ENCODE measurements at regions not wholly inside any gene's neighbourhood (a gene's known extent, or its start where the extent isn't known, plus 50 kb on each side); places are given as distances from the start of the nearest gene placed in this dataset.

DNA sequence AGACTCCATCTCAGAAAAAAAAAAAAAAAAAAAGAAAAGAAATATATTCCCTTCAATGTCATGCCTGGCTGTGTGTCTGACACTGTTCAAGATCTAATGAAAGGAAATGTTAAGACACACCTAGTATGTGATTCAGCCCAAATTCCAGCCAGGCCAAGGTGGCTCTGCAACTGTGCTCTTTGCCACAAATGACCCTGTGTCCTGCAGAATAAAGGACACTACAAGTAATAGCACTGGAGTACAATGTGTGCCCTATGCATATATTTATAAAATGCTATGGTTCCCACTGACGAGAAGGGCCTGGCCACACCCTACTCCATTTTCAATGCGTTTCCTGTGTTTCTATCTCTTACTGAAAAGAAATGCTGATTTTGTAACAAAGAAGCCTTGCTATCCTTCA is 98.0 kb upstream of the SORBS2 start:
- Histone ChIP-seq H3K27me3 (no peaks in the 10 kb centered on the region), H3K4me1 (no peaks in the 10 kb centered on the region), H3K27ac (no peak overlapping the region), H3K9me3 (no peaks in the 10 kb centered on the region), H3K4me3 (no peak overlapping the region), H3K36me3 (no peaks in the 10 kb centered on the region)
- ATAC-seq (peak in 1 of 8 donors; percentile 62), DNase-seq (no peak)
- intact Hi-C loops (cut with DNase I): no loop called here
- WGBS, 2 donors: 67 to 74% methylated on average over 2 of the region's 2 CpGs
- TF ChIP-seq, protein P1, sequence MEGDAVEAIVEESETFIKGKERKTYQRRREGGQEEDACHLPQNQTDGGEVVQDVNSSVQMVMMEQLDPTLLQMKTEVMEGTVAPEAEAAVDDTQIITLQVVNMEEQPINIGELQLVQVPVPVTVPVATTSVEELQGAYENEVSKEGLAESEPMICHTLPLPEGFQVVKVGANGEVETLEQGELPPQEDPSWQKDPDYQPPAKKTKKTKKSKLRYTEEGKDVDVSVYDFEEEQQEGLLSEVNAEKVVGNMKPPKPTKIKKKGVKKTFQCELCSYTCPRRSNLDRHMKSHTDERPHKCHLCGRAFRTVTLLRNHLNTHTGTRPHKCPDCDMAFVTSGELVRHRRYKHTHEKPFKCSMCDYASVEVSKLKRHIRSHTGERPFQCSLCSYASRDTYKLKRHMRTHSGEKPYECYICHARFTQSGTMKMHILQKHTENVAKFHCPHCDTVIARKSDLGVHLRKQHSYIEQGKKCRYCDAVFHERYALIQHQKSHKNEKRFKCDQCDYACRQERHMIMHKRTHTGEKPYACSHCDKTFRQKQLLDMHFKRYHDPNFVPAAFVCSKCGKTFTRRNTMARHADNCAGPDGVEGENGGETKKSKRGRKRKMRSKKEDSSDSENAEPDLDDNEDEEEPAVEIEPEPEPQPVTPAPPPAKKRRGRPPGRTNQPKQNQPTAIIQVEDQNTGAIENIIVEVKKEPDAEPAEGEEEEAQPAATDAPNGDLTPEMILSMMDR (IDR thresholded peaks at IDR 0.05): no peak

GRCh38 chr4:185911556-185912064 is 99.6 kb upstream of the SORBS2 start:
- TF ChIP-seq, protein P1 (IDR thresholded peaks at IDR 0.05): no peak
- Histone ChIP-seq H3K36me3 (no peaks in the 10 kb centered on the region), H3K9me3 (no peaks in the 10 kb centered on the region), H3K27me3 (no peaks in the 10 kb centered on the region), H3K4me3 (no peak overlapping the region), H3K4me1 (no peaks in the 10 kb centered on the region), H3K27ac (no peak overlapping the region)
- ATAC-seq: no peak
- no peak for DNase-seq
- WGBS, 2 donors: 85 to 95% methylated on average over 4 of the region's 4 CpGs
- intact Hi-C loops (cut with DNase I): no loop called here

GRCh38 chr4:185912779-185913178 is 100.8 kb upstream of the SORBS2 start:
- Histone ChIP-seq H3K27ac (no peak overlapping the region), H3K27me3 (no peaks in the 10 kb centered on the region), H3K4me1 (no peaks in the 10 kb centered on the region), H3K4me3 (no peak overlapping the region), H3K36me3 (no peaks in the 10 kb centered on the region), H3K9me3 (no peaks in the 10 kb centered on the region)
- TF ChIP-seq, protein P1 (IDR thresholded peaks at IDR 0.05): no peak
- ATAC-seq (no peak), DNase-seq (no peak)
- 70 to 86% methylated on average over 4 of the region's 4 CpGs for WGBS, 2 donors
- intact Hi-C loops (cut with DNase I): no loop called here

DNA sequence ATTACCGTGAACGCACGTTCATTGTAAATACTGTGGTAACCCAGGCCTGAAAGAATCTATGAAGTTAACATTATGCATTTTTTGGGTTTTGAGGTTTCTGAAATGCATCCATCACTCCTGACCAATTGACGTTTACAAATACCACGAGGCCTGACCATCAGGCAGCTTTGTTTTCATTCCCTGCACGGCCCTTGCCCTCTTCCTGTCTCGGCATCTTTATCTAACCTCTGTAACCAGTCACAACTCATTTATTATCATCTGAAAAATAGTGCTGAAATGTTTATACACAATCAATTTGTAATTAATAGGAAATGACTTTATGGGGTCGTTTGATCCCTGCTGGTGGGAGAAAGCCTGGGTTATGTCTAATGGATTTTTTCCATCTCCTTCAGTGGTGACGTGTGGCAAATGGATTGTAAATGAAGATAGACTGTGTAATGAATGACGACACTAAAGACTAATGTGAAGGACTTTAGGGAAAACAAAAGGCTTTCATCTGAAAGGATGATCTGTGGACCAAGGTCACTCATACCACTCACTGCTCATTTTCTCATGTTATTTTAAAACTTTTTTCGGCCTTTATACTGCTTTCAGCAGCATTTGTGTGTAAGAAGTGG is 102.7 kb upstream of the SORBS2 start:
- TF ChIP-seq, protein P1 (IDR thresholded peaks at IDR 0.05): no peak
- WGBS, 2 donors: 71 to 75% methylated on average over 11 of the region's 11 CpGs
- no peak overlapping the region for H3K4me3 ChIP-seq
- intact Hi-C loops (cut with DNase I): no loop called here
- no peak for DNase-seq
- no peak for ATAC-seq
- H3K27me3 ChIP-seq: no peaks in the 10 kb centered on the region
- no peaks in the 10 kb centered on the region for H3K9me3 ChIP-seq
- no peaks in the 10 kb centered on the region for H3K4me1 ChIP-seq
- no peak overlapping the region for H3K27ac ChIP-seq
- no peaks in the 10 kb centered on the region for H3K36me3 ChIP-seq
